ENCODE measurements at regions not wholly inside any gene's neighbourhood (a gene's known extent, or its start where the extent isn't known, plus 50 kb on each side); places are given as distances from the start of the nearest gene placed in this dataset.

DNA sequence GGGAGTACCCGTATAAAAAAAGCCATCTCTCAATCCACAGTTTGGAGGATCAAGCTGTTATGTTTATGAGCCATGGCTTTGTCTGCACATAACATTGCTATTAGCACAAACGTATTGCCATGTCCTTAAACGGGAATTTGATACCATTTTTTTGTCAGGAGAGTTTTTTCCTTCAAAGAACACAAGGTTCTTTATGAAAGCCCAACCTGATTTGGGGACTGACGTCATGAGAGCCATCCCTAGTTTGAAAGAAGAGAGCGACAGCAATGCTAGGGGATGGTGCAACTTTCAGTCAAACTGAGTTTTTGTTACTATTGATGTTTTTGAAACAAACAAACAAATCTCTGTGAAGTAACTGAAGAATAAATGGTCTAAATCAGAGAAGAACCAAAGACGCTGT is 376.6 kb downstream of the EIPR1 start:
- ChIA-PET POLR2A (no interaction called here), CTCF (interaction anchor here (1.0 kb wide), 1 partner anchor 651 kb away, joined by 3 read pairs; no protein-coding TSS in a partner anchor)
- Mint-ChIP-seq H3K27me3 (ENCODE audit: insufficient read depth, unreplicated experiment) (peaks cover 23% of the 10 kb centered on the region), H3K4me1 (ENCODE audit: low read depth, unreplicated experiment) (no peaks in the 10 kb centered on the region), H3K27ac (ENCODE audit: unreplicated experiment) (no peak overlapping the region), H3K9me3 (ENCODE audit: unreplicated experiment) (no peaks in the 10 kb centered on the region), H3K4me3 (ENCODE audit: unreplicated experiment) (no peak overlapping the region), H3K36me3 (ENCODE audit: insufficient read depth, unreplicated experiment) (no peaks in the 10 kb centered on the region)
- no peaks in the 10 kb centered on the region for H3K36me3 ChIP-seq (ENCODE audit: control insufficient read depth, insufficient read depth, low read length)
- no peaks in the 10 kb centered on the region for H3K9me3 ChIP-seq
- intact Hi-C loops (cut with micrococcal nuclease; ENCODE audit: unreplicated experiment) = loop anchor here (1.0 kb wide), 1 partner anchor 302 kb away; no protein-coding TSS in a partner anchor
- TF ChIP-seq CTCF (IDR thresholded peaks at IDR 0.05; ENCODE audit: insufficient read depth in 1 of 2, low read depth in 1 of 2, low read length in 1 of 2, severe bottlenecking in 1 of 2, unreplicated experiment in 1 of 2) = no peak
- no TSS peak for BruUV-seq (replicated peaks)
- no peaks in the 10 kb centered on the region for H3K27me3 ChIP-seq (replicated peaks; ENCODE audit: control insufficient read depth, insufficient read depth, low read length)
- H3K4me3 ChIP-seq (ENCODE audit: low read depth, low read length) = no peak overlapping the region
- no peak for DNase-seq
- no peaks in the 10 kb centered on the region for H3K4me1 ChIP-seq

- no peaks in the 10 kb centered on the region for H3K36me3 Mint-ChIP-seq (ENCODE audit: insufficient read depth, unreplicated experiment)
- intact Hi-C loops (cut with micrococcal nuclease; ENCODE audit: unreplicated experiment) = no loop called here
- ChIA-PET CTCF (no interaction called here), POLR2A (no interaction called here)
- no peak overlapping the region for H3K27ac Mint-ChIP-seq (ENCODE audit: unreplicated experiment)
- no peak for DNase-seq
- H3K9me3 ChIP-seq = no peaks in the 10 kb centered on the region
- peaks cover 21% of the 10 kb centered on the region for H3K27me3 Mint-ChIP-seq (ENCODE audit: insufficient read depth, unreplicated experiment)
- no TSS peak for BruUV-seq (replicated peaks)
- H3K4me3 ChIP-seq (ENCODE audit: low read depth, low read length) = no peak overlapping the region
- TF ChIP-seq CTCF (IDR thresholded peaks at IDR 0.05; ENCODE audit: insufficient read depth in 1 of 2, low read depth in 1 of 2, low read length in 1 of 2, severe bottlenecking in 1 of 2, unreplicated experiment in 1 of 2) = no peak
- no peaks in the 10 kb centered on the region for H3K4me1 Mint-ChIP-seq (ENCODE audit: low read depth, unreplicated experiment)
- H3K27me3 ChIP-seq (replicated peaks; ENCODE audit: control insufficient read depth, insufficient read depth, low read length) = no peaks in the 10 kb centered on the region
- H3K36me3 ChIP-seq (ENCODE audit: control insufficient read depth, insufficient read depth, low read length) = no peaks in the 10 kb centered on the region
- H3K4me3 Mint-ChIP-seq (ENCODE audit: unreplicated experiment) = no peak overlapping the region
- no peaks in the 10 kb centered on the region for H3K9me3 Mint-ChIP-seq (ENCODE audit: unreplicated experiment)
- no peaks in the 10 kb centered on the region for H3K4me1 ChIP-seq
Observed at GRCh38 chr2:3000125-3000524, 377.5 kb downstream of the EIPR1 start.

DNA sequence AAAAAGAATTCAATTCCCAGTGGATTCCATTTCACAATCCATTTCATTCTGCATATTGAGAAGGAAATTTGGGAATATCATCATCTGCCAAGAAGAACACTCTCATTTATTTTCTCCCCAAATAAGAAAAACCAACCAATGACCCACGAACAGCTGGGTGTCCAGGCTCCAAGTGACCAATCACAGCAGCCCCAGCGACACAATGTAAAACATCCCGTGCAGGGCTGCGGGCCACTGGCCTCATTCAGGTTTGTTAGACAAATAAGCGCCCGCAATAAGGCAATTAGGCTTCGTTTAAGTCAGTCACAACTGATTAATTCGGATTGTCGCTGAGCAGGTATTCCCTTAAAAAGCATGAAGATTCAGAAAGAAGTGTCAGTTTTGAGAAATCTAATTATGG is 378.6 kb downstream of the EIPR1 start:
- H3K36me3 ChIP-seq (ENCODE audit: control insufficient read depth, insufficient read depth, low read length) = no peaks in the 10 kb centered on the region
- DNase-seq = no peak
- H3K4me3 ChIP-seq (ENCODE audit: low read depth, low read length) = no peak overlapping the region
- BruUV-seq (replicated peaks) = no TSS peak
- H3K9me3 ChIP-seq = no peaks in the 10 kb centered on the region
- Mint-ChIP-seq H3K27ac (ENCODE audit: unreplicated experiment) (no peak overlapping the region), H3K4me1 (ENCODE audit: low read depth, unreplicated experiment) (no peaks in the 10 kb centered on the region), H3K27me3 (ENCODE audit: insufficient read depth, unreplicated experiment) (peaks cover 12% of the 10 kb centered on the region), H3K4me3 (ENCODE audit: unreplicated experiment) (no peak overlapping the region), H3K36me3 (ENCODE audit: insufficient read depth, unreplicated experiment) (no peaks in the 10 kb centered on the region), H3K9me3 (ENCODE audit: unreplicated experiment) (no peaks in the 10 kb centered on the region)
- no peaks in the 10 kb centered on the region for H3K4me1 ChIP-seq
- CTCF ChIA-PET = no interaction called here
- intact Hi-C loops (cut with micrococcal nuclease; ENCODE audit: unreplicated experiment) = no loop called here
- no peak for TF ChIP-seq CTCF (IDR thresholded peaks at IDR 0.05; ENCODE audit: insufficient read depth in 1 of 2, low read depth in 1 of 2, low read length in 1 of 2, severe bottlenecking in 1 of 2, unreplicated experiment in 1 of 2)
- H3K27me3 ChIP-seq (replicated peaks; ENCODE audit: control insufficient read depth, insufficient read depth, low read length) = no peaks in the 10 kb centered on the region
- POLR2A ChIA-PET = no interaction called here

Data from Caco-2 (cell line).